GM18873 (cell line): ENCODE measurements at regions not wholly inside any gene's neighbourhood (a gene's known extent, or its start where the extent isn't known, plus 50 kb on each side); places are given as distances from the start of the nearest gene placed in this dataset.

ENCODE experiments used
- ATAC-seq: cut with Tn5 transposase; IDR thresholded peaks from one replicate; pipeline ENCODE4 v1.9.1; 2021; ENCODE audit warnings: mild to moderate bottlenecking, moderate library complexity, moderate number of reproducible peaks; ENCODE audit not compliant: unreplicated experiment, low FRiP score

GRCh38 chr12:42823679-42824078 is 234.1 kb upstream of the PRICKLE1 start:
- ATAC-seq = no peak

GRCh38 chr12:42819846-42820245 is 230.3 kb upstream of the PRICKLE1 start:
- ATAC-seq = no peak

- ATAC-seq = no peak
These were observed 225.5 kb upstream of the PRICKLE1 start for GRCh38 chr12:42815068-42815467.

- no peak for ATAC-seq
These were observed 223.3 kb upstream of the PRICKLE1 start for GRCh38 chr12:42812871-42813270.

GRCh38 chr12:42812086-42812485 is 222.5 kb upstream of the PRICKLE1 start:
- no peak for ATAC-seq

- ATAC-seq = no peak
These were observed 220.5 kb upstream of the PRICKLE1 start for GRCh38 chr12:42810006-42810405.

- ATAC-seq = no peak
These were observed 219.7 kb upstream of the PRICKLE1 start for GRCh38 chr12:42809226-42809625.

- no peak for ATAC-seq
These were observed 218.2 kb upstream of the PRICKLE1 start for GRCh38 chr12:42807766-42808165.

GRCh38 chr12:42807251-42807650 is 217.7 kb upstream of the PRICKLE1 start:
- ATAC-seq = no peak

- no peak for ATAC-seq
These were observed 215.4 kb upstream of the PRICKLE1 start for GRCh38 chr12:42804928-42805327.

GRCh38 chr12:42802785-42803189 is 213.2 kb upstream of the PRICKLE1 start:
- no peak for ATAC-seq

- ATAC-seq = no peak
These were observed 211.7 kb upstream of the PRICKLE1 start for GRCh38 chr12:42801271-42801670.

- no peak for ATAC-seq
These were observed 210.4 kb upstream of the PRICKLE1 start for GRCh38 chr12:42799966-42800365.

- ATAC-seq = no peak
These were observed 209.4 kb upstream of the PRICKLE1 start for GRCh38 chr12:42798811-42799438.

GRCh38 chr12:42794806-42795205 is 205.3 kb upstream of the PRICKLE1 start:
- no peak for ATAC-seq

- no peak for ATAC-seq
These were observed 203.6 kb upstream of the PRICKLE1 start for GRCh38 chr12:42793166-42793565.

GRCh38 chr12:42792265-42792664 is 202.7 kb upstream of the PRICKLE1 start:
- ATAC-seq = no peak

GRCh38 chr12:42791399-42791798 is 201.9 kb upstream of the PRICKLE1 start:
- no peak for ATAC-seq

GRCh38 chr12:42790761-42791151 is 201.2 kb upstream of the PRICKLE1 start:
- ATAC-seq = no peak

GRCh38 chr12:42789808-42790760 is 200.5 kb upstream of the PRICKLE1 start:
- no peak for ATAC-seq

- ATAC-seq = no peak
These were observed 197.0 kb upstream of the PRICKLE1 start for GRCh38 chr12:42786400-42787148.
